ENCODE measurements at regions not wholly inside any gene's neighbourhood (a gene's known extent, or its start where the extent isn't known, plus 50 kb on each side); places are given as distances from the start of the nearest gene placed in this dataset.

DNA sequence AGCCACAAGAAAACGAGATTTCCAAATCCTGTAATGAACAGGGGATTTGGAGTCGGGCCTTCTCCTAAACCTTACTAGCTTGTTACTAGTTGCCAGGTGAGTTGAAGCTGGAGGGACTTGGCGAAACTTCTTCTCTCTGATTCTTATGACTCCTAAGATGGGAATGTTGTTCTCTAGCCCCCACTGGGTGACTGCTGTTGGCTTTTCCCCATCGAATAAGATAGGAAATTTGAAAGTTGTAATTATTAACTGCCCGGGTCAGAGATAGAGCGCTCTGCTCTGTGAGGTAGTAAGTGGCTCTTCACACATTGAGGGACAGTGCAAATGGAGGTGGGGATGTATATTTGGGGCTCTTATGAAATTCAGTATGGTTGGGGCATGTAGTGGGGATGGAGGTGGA, 111.2 kb upstream of the MBNL2 start:
- Histone ChIP-seq H3K4me1 (ENCODE audit: control extremely low read depth in 1 of 4, control insufficient read depth in 4 of 4, insufficient read depth in 4 of 4, low read length in 3 of 4) (peaks cover 0 to 7% (median 6%) of the 10 kb centered on the region in 4 experiments), H3K36me3 (ENCODE audit: control insufficient read depth in 4 of 4, insufficient read depth in 4 of 4, low read length in 3 of 4) (no peaks in the 10 kb centered on the region), H3K27ac (ENCODE audit: insufficient read depth in 1 of 2, low read depth in 1 of 2, low read length in 2 of 2, poor library complexity in 1 of 2, severe bottlenecking in 2 of 2) (no peak overlapping the region), H3K4me3 (ENCODE audit: control insufficient read depth in 1 of 7, extremely low read depth in 1 of 7, insufficient read depth in 4 of 7, low read depth in 2 of 7, low read length in 6 of 7) (no peak overlapping the region), H3K9me3 (ENCODE audit: control extremely low read depth in 1 of 5, control insufficient read depth in 4 of 5, insufficient read depth in 2 of 5, low read depth in 1 of 5, low read length in 4 of 5) (no peaks in the 10 kb centered on the region), H3K27me3 (replicated peaks in 2 of 5; ENCODE audit: control insufficient read depth in 4 of 5, insufficient read depth in 5 of 5, low read length in 4 of 5) (peaks cover 2 to 48% (median 28%) of the 10 kb centered on the region in 5 experiments)
- no peak for DNase-seq
- WGBS (ENCODE audit: insufficient coverage), result 93% methylated on average over 2 of the region's 6 CpGs
- CTCF ChIA-PET, result interaction anchor here (0.7 to 6.8 kb wide), 12 partner anchors 14 to 689 kb away, joined by 3 to 112 read pairs (median 4); partner anchors contain the start of gene MBNL2
- POLR2A ChIA-PET, result no interaction called here

DNA sequence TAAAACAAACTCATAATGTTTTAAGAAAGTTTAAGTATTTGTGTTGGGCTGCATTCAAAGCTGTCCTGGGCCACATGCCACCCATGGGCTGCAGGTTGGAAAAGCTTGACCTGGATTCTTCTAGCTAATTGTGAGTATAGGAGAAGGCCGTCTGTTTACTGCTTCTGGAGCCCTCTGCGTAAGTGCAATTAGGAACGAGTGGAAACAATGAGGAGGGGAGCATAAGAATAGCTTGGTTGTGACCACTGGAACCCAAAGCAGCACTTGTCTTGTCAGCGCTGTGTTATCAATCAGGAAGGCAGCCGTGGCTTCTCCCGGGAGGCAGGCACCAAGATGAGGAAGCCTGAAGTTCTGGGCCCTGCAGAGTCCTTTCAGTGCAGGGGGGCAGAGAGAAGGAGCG, 110.4 kb upstream of the MBNL2 start:
- CTCF ChIA-PET, result interaction anchor here (0.8 to 6.8 kb wide), 7 partner anchors 15 to 321 kb away, joined by 3 to 112 read pairs (median 4); no protein-coding TSS in a partner anchor
- H3K36me3 ChIP-seq (ENCODE audit: control insufficient read depth in 4 of 4, insufficient read depth in 4 of 4, low read length in 3 of 4), result no peaks in the 10 kb centered on the region
- no peak overlapping the region for H3K27ac ChIP-seq (ENCODE audit: insufficient read depth in 1 of 2, low read depth in 1 of 2, low read length in 2 of 2, poor library complexity in 1 of 2, severe bottlenecking in 2 of 2)
- H3K9me3 ChIP-seq (ENCODE audit: control extremely low read depth in 1 of 5, control insufficient read depth in 4 of 5, insufficient read depth in 2 of 5, low read depth in 1 of 5, low read length in 4 of 5), result no peaks in the 10 kb centered on the region
- WGBS (ENCODE audit: insufficient coverage), result 79% methylated on average over 6 of the region's 7 CpGs
- no peak for DNase-seq
- POLR2A ChIA-PET, result no interaction called here
- no peak overlapping the region for H3K4me3 ChIP-seq (ENCODE audit: control insufficient read depth in 1 of 7, extremely low read depth in 1 of 7, insufficient read depth in 4 of 7, low read depth in 2 of 7, low read length in 6 of 7)
- peaks cover 0 to 7% (median 6%) of the 10 kb centered on the region in 4 experiments for H3K4me1 ChIP-seq (ENCODE audit: control extremely low read depth in 1 of 4, control insufficient read depth in 4 of 4, insufficient read depth in 4 of 4, low read length in 3 of 4)
- peaks cover 2 to 56% (median 28%) of the 10 kb centered on the region in 5 experiments for H3K27me3 ChIP-seq (replicated peaks in 2 of 5; ENCODE audit: control insufficient read depth in 4 of 5, insufficient read depth in 5 of 5, low read length in 4 of 5)

DNA sequence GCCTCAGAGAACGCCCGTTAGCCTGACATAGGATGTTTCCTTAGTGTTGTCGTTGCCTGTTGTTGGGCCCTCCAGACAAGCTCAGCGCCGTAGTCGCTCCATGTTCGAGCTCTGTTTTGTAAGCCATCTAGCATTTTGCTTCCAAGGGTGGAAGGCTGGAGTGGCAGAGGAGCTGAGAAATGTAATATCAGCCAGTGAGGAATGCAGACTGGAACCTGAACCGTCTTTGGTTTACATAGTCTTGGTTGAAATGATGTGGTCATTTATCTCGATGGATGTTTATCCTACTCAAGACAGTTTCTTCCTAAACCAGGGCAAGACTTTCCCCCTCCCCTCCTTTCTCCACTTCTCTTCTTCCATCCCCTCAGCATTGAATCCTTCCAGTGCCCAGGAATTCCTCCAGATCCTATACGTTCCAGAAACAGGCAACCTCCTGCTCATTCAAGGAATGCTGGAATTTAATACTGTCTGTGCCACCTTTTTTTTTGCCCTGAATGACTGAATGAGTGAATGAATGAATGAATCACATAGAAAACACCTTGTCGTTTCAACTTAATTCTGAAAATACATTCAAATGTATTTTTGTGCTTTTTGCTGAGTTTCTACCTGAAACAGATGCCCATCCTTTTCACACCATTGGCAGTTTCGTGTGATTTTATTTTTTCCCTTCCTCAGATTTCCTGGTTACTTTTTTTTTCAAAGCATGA, 109.5 kb upstream of the MBNL2 start:
- Histone ChIP-seq H3K4me1 (ENCODE audit: control extremely low read depth in 1 of 4, control insufficient read depth in 4 of 4, insufficient read depth in 4 of 4, low read length in 3 of 4) (peaks cover 0 to 7% (median 6%) of the 10 kb centered on the region in 4 experiments), H3K4me3 (ENCODE audit: control insufficient read depth in 1 of 7, extremely low read depth in 1 of 7, insufficient read depth in 4 of 7, low read depth in 2 of 7, low read length in 6 of 7) (no peak overlapping the region), H3K36me3 (ENCODE audit: control insufficient read depth in 4 of 4, insufficient read depth in 4 of 4, low read length in 3 of 4) (no peaks in the 10 kb centered on the region), H3K9me3 (ENCODE audit: control extremely low read depth in 1 of 5, control insufficient read depth in 4 of 5, insufficient read depth in 2 of 5, low read depth in 1 of 5, low read length in 4 of 5) (no peaks in the 10 kb centered on the region), H3K27ac (ENCODE audit: insufficient read depth in 1 of 2, low read depth in 1 of 2, low read length in 2 of 2, poor library complexity in 1 of 2, severe bottlenecking in 2 of 2) (no peak overlapping the region), H3K27me3 (replicated peaks in 2 of 5; ENCODE audit: control insufficient read depth in 4 of 5, insufficient read depth in 5 of 5, low read length in 4 of 5) (peaks cover 2 to 58% (median 28%) of the 10 kb centered on the region in 5 experiments)
- CTCF ChIA-PET, result interaction anchor here (0.9 to 6.8 kb wide), 5 partner anchors 100 to 320 kb away, joined by 3 to 112 read pairs (median 58); no protein-coding TSS in a partner anchor
- POLR2A ChIA-PET, result no interaction called here
- no peak for DNase-seq
- 92% methylated on average over 7 of the region's 12 CpGs for WGBS (ENCODE audit: insufficient coverage)

DNA sequence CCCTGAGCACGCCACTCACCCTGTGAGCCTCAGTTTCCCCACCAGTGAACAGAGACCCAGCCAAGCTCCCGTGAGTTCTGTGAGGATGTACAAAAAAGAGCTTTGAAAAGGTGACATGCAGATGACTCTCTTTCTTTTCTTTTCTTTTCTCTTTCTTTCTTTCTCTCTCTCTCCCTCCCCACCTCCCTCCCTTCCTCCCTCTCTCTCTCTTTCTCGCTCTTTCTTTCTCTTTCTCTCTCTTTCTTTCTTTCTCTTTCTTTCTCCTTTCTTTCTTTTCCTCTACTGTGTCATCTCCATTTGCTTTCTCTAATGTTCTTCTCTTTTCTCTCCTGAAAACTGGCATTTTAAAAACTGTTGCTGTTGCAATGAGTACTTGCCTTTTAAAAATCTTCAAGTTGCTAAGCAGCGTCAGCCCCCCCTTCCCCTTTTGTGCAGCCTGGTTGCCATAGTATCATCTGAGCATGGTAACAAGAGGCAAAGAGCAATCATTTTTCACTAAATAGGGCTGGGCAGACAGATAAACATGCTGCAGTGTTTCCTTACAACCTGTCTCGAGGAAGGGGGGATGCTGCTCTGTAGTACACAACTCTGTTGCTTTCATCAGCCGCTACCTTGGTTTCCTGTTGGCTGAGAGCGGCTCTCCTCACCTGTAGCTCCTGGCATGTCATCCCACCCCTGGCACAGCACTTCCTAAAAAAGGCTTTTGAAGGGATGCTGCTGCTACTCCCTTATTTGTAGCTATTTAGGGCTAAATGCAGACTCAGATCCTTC, 108.7 kb upstream of the MBNL2 start:
- Histone ChIP-seq H3K9me3 (ENCODE audit: control extremely low read depth in 1 of 5, control insufficient read depth in 4 of 5, insufficient read depth in 2 of 5, low read depth in 1 of 5, low read length in 4 of 5) (no peaks in the 10 kb centered on the region), H3K4me3 (ENCODE audit: control insufficient read depth in 1 of 7, extremely low read depth in 1 of 7, insufficient read depth in 4 of 7, low read depth in 2 of 7, low read length in 6 of 7) (no peak overlapping the region), H3K36me3 (ENCODE audit: control insufficient read depth in 4 of 4, insufficient read depth in 4 of 4, low read length in 3 of 4) (no peaks in the 10 kb centered on the region), H3K27ac (ENCODE audit: insufficient read depth in 1 of 2, low read depth in 1 of 2, low read length in 2 of 2, poor library complexity in 1 of 2, severe bottlenecking in 2 of 2) (no peak overlapping the region), H3K4me1 (ENCODE audit: control extremely low read depth in 1 of 4, control insufficient read depth in 4 of 4, insufficient read depth in 4 of 4, low read length in 3 of 4) (peaks cover 0 to 7% (median 6%) of the 10 kb centered on the region in 4 experiments), H3K27me3 (replicated peaks in 2 of 5; ENCODE audit: control insufficient read depth in 4 of 5, insufficient read depth in 5 of 5, low read length in 4 of 5) (peaks cover 2 to 60% (median 28%) of the 10 kb centered on the region in 5 experiments)
- ChIA-PET POLR2A (no interaction called here), CTCF (interaction anchor here (0.9 kb wide), 1 partner anchor 247 kb away, joined by 3 read pairs; no protein-coding TSS in a partner anchor)
- 58% methylated on average over 6 of the region's 7 CpGs for WGBS (ENCODE audit: insufficient coverage)
- peak; percentile 43 to 84 (median 75) for DNase-seq

DNA sequence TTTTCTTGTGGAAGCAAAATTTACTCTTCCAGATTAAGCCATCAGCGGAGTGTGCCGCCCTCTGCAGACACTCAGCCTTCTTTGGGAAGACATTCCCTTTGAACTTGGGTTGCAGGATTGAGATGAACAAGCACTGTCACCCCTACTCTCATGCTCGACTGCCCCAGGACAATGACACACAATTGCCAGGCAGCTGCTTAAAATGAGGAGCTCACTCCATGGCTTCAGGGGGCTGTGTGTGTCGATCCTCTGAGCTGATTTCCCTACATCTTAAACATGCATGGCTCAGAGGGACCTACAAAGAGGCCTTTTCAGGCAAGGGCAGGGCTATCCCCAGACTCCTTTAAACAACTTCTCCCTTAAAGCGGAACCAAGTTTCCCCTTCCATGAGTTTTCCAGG, 107.5 kb upstream of the MBNL2 start:
- Histone ChIP-seq H3K36me3 (ENCODE audit: control insufficient read depth in 4 of 4, insufficient read depth in 4 of 4, low read length in 3 of 4) (no peaks in the 10 kb centered on the region), H3K4me1 (ENCODE audit: control extremely low read depth in 1 of 4, control insufficient read depth in 4 of 4, insufficient read depth in 4 of 4, low read length in 3 of 4) (peaks cover 0 to 5% (median 4%) of the 10 kb centered on the region in 4 experiments), H3K4me3 (ENCODE audit: control insufficient read depth in 1 of 7, extremely low read depth in 1 of 7, insufficient read depth in 4 of 7, low read depth in 2 of 7, low read length in 6 of 7) (no peak overlapping the region), H3K27ac (ENCODE audit: insufficient read depth in 1 of 2, low read depth in 1 of 2, low read length in 2 of 2, poor library complexity in 1 of 2, severe bottlenecking in 2 of 2) (no peak overlapping the region), H3K9me3 (ENCODE audit: control extremely low read depth in 1 of 5, control insufficient read depth in 4 of 5, insufficient read depth in 2 of 5, low read depth in 1 of 5, low read length in 4 of 5) (no peaks in the 10 kb centered on the region), H3K27me3 (replicated peaks in 2 of 5; ENCODE audit: control insufficient read depth in 4 of 5, insufficient read depth in 5 of 5, low read length in 4 of 5) (peaks cover 2 to 57% (median 25%) of the 10 kb centered on the region in 5 experiments)
- CTCF ChIA-PET, result interaction anchor here (0.9 kb wide), 1 partner anchor 14 kb away, joined by 3 read pairs; no protein-coding TSS in a partner anchor
- POLR2A ChIA-PET, result no interaction called here
- DNase-seq, result no peak
- WGBS (ENCODE audit: insufficient coverage), result 78% methylated on average over 5 of the region's 5 CpGs

DNA sequence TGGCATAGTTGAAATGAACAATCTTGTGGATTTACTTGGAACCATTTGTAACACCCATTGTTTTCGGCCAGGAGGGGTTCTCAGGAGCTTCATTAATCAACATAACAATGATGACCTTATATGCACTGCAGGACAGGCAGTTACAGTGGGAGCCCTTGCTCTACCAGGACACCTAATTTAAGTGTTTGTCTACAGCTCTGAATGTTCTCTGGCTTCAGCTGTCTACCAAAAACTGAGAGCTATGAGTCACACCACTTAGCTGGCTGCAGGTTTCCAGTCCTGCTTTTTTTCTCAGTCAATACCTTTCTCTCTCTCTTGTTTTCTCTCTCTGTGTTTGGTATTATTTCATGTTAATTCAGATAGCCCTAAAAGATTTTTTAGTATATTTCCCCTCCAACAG, 105.4 kb upstream of the MBNL2 start:
- CTCF ChIA-PET, result interaction anchor here (1.5 kb wide), 1 partner anchor 14 kb away, joined by 3 read pairs; no protein-coding TSS in a partner anchor
- H3K27me3 ChIP-seq (replicated peaks in 2 of 5; ENCODE audit: control insufficient read depth in 4 of 5, insufficient read depth in 5 of 5, low read length in 4 of 5), result peaks cover 2 to 57% (median 26%) of the 10 kb centered on the region in 5 experiments
- no peak overlapping the region for H3K4me3 ChIP-seq (ENCODE audit: control insufficient read depth in 1 of 7, extremely low read depth in 1 of 7, insufficient read depth in 4 of 7, low read depth in 2 of 7, low read length in 6 of 7)
- DNase-seq, result peak in 1 of 3 donors; percentile 45
- H3K27ac ChIP-seq (ENCODE audit: insufficient read depth in 1 of 2, low read depth in 1 of 2, low read length in 2 of 2, poor library complexity in 1 of 2, severe bottlenecking in 2 of 2), result no peak overlapping the region
- POLR2A ChIA-PET, result no interaction called here
- no peaks in the 10 kb centered on the region for H3K9me3 ChIP-seq (ENCODE audit: control extremely low read depth in 1 of 5, control insufficient read depth in 4 of 5, insufficient read depth in 2 of 5, low read depth in 1 of 5, low read length in 4 of 5)
- WGBS (ENCODE audit: insufficient coverage), result 100% methylated on average over 1 of the region's 1 CpG
- H3K4me1 ChIP-seq (ENCODE audit: control extremely low read depth in 1 of 4, control insufficient read depth in 4 of 4, insufficient read depth in 4 of 4, low read length in 3 of 4), result no peaks in the 10 kb centered on the region
- H3K36me3 ChIP-seq (ENCODE audit: control insufficient read depth in 4 of 4, insufficient read depth in 4 of 4, low read length in 3 of 4), result no peaks in the 10 kb centered on the region
